Prostate gland (tissue), 2 donors: ENCODE measurements at regions not wholly inside any gene's neighbourhood (a gene's known extent, or its start where the extent isn't known, plus 50 kb on each side); places are given as distances from the start of the nearest gene placed in this dataset.

Source experiments
- DNase-seq: peaks from one replicate; pipeline ENCODE4 v3.0.0-alpha.2; 2019; ENCODE audit warnings: low spot score
- H3K27ac ChIP-seq, 2 donors: fragments of 200-600 bp; sonication (generic); 2 replicates each; pipeline ENCODE4 v1.5.1; 2017 to 2019
- H3K27me3 ChIP-seq: fragments of 200-600 bp; sonication (generic); replicated peaks from 2 replicates; pipeline ENCODE4 v1.5.1; 2019; ENCODE audit not compliant: insufficient read depth
- H3K36me3 ChIP-seq, 2 donors: fragments of 200-600 bp; sonication (generic); 1 replicate in 1 of 2; 2 replicates in 1 of 2; pipeline versions ENCODE4 v1.5.1 to v1.8.1; 2017 to 2019
- H3K4me1 ChIP-seq: fragments of 200-600 bp; sonication (generic); replicated peaks from 2 replicates; pipeline ENCODE4 v1.5.1; 2019
- H3K4me3 ChIP-seq, 2 donors: fragments of 200-600 bp; sonication (generic); 2 replicates each; pipeline ENCODE4 v1.5.1; 2017 to 2019
- H3K9me3 ChIP-seq: fragments of 200-600 bp; sonication (generic); 2 replicates; pipeline ENCODE4 v1.5.1; 2017
- POLR2A ChIP-seq: fragments of 450-650 bp; IDR thresholded peaks from one replicate; pipeline ENCODE4 v1.6.1; 2016; ENCODE audit warnings: antibody characterized with exemption, mild to moderate bottlenecking
- POLR2AphosphoS5 ChIP-seq: sonication (generic); formaldehyde crosslinking; IDR thresholded peaks from one replicate; pipeline ENCODE4 v1.6.1; 2017; ENCODE audit warnings: antibody characterized with exemption
- WGBS: methylation state at CpG from one replicate; pipeline ENCODE4 v1.1.5; 2018; 5-methylcytosine and 5-hydroxymethylcytosine counted together
- intact Hi-C: fragments of 100-400 bp; cut with DNase I; formaldehyde crosslinking; loops from one replicate; pipeline ENCODE4 v1.14.2; 2022
- TF ChIP-seq, protein P1 (sequence below), 4 experiments: fragments of 200-600 bp in 2 of 4; fragments of 450-650 bp in 2 of 4; sonication (generic) in 2 of 4; IDR thresholded peaks; 1 replicate in 3 of 4; 2 replicates in 1 of 4; pipeline ENCODE4 v1.5.1; 2016 to 2019; ENCODE audit warnings: antibody characterized with exemption in 4 of 4, mild to moderate bottlenecking in 2 of 4, moderate library complexity in 2 of 4

DNA sequence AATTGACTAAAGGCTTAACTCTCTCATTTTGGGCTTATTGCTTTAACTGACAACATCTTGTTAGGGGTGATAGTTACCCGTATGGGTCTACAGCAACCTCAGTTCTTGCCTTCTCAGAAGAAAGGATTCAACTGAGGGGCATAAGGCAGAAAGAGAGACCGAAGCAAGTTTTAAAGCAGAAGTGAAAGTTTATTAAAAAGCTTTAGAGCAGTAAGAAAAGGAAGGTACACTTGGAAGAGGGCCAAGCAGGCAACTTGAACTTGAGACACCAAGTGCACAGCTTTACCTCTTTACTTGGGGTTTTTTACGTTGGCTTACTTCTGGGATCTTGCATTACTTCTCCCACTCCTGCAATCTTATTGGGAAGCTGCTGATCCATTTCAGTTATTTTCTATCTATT, 246.9 kb upstream of the PRR20A start:
- no peak overlapping the region for H3K4me3 ChIP-seq
- H3K4me1 ChIP-seq: no peaks in the 10 kb centered on the region
- whole genome bisulfite sequencing: 86% methylated on average over 3 of the region's 3 CpGs
- intact Hi-C loops: no loop called here
- H3K9me3 ChIP-seq: no peaks in the 10 kb centered on the region
- no peak overlapping the region for H3K27ac ChIP-seq
- no peaks in the 10 kb centered on the region for H3K27me3 ChIP-seq
- DNase-seq: no peak
- no peaks in the 10 kb centered on the region for H3K36me3 ChIP-seq
- TF ChIP-seq POLR2A (no peak), POLR2AphosphoS5 (no peak)
- TF ChIP-seq, protein P1, sequence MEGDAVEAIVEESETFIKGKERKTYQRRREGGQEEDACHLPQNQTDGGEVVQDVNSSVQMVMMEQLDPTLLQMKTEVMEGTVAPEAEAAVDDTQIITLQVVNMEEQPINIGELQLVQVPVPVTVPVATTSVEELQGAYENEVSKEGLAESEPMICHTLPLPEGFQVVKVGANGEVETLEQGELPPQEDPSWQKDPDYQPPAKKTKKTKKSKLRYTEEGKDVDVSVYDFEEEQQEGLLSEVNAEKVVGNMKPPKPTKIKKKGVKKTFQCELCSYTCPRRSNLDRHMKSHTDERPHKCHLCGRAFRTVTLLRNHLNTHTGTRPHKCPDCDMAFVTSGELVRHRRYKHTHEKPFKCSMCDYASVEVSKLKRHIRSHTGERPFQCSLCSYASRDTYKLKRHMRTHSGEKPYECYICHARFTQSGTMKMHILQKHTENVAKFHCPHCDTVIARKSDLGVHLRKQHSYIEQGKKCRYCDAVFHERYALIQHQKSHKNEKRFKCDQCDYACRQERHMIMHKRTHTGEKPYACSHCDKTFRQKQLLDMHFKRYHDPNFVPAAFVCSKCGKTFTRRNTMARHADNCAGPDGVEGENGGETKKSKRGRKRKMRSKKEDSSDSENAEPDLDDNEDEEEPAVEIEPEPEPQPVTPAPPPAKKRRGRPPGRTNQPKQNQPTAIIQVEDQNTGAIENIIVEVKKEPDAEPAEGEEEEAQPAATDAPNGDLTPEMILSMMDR (IDR thresholded peaks at IDR 0.05): no peak

DNA sequence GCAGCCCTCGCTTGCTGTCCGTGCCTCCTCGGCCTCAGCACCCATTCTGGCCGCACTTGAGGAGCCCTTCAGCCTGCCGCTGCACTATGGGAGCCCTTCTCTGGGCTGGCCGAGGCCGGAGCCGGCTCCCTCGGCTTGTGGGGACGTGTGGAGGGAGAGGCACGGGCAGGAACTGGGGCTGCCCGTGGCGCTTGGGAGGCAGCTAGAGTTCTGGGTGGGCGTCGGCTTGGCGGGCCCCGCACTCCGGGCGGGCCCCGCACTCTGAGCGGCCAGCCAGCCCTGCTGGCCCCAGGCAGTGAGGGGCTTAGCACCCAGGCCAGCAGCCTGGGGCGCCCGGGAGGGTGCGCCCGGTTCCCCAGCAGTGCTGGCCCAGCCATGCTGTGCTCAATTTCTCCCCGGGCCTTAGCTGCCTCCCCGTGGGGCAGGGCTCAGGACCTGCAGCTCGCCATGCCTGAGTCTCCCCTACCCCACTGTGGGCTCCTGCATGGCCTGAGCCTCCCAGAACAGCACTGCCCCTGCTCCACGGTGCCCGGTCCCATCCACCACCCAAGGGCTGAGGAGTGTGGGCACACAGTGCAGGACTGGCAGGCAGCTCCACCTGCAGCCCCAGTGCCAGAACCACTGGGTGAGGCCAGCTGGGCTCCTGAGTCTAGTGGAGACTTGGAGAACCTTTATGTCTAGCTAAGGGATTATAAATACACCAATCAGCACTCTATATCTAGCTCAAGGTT, 240.0 kb upstream of the PRR20A start:
- DNase-seq: no peak
- intact Hi-C loops: no loop called here
- 95% methylated on average over 30 of the region's 30 CpGs for WGBS

DNA sequence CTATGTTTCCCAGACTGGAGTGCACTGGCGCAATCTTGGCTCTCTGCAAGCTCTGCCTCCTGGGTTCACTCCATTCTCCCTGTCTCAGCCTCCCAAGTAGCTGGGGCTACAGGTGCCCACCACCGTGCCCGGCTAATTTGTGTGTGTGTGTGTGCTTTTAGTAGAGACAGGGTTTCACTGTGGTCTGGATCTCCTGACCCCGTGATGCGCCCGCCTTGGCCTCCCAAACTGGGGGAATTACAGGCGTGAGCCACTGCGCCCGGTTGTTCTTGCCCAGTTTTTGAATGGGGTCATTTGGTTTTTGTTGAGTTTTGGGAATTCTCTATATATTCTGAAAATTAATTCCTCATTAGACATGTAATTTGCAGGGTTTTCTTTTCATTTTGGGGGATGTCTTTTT, 238.4 kb upstream of the PRR20A start:
- no peaks in the 10 kb centered on the region for H3K27me3 ChIP-seq
- no peaks in the 10 kb centered on the region for H3K4me1 ChIP-seq
- 98% methylated on average over 9 of the region's 9 CpGs for WGBS
- no peak overlapping the region for H3K4me3 ChIP-seq
- no peak for DNase-seq
- no peaks in the 10 kb centered on the region for H3K36me3 ChIP-seq
- H3K9me3 ChIP-seq: no peaks in the 10 kb centered on the region
- intact Hi-C loops: no loop called here
- TF ChIP-seq, protein P1 (IDR thresholded peaks at IDR 0.05): no peak
- TF ChIP-seq POLR2A (no peak), POLR2AphosphoS5 (no peak)
- H3K27ac ChIP-seq: no peak overlapping the region

More for the DNA sequence above, 240.0 kb upstream of the PRR20A start:
- Histone ChIP-seq H3K36me3 (no peaks in the 10 kb centered on the region), H3K27me3 (no peaks in the 10 kb centered on the region), H3K27ac (no peak overlapping the region), H3K4me3 (no peak overlapping the region), H3K4me1 (no peaks in the 10 kb centered on the region), H3K9me3 (no peaks in the 10 kb centered on the region)
- TF ChIP-seq POLR2AphosphoS5: no peak
- TF ChIP-seq POLR2A: no peak
- TF ChIP-seq, protein P1 (IDR thresholded peaks at IDR 0.05): no peak

DNA sequence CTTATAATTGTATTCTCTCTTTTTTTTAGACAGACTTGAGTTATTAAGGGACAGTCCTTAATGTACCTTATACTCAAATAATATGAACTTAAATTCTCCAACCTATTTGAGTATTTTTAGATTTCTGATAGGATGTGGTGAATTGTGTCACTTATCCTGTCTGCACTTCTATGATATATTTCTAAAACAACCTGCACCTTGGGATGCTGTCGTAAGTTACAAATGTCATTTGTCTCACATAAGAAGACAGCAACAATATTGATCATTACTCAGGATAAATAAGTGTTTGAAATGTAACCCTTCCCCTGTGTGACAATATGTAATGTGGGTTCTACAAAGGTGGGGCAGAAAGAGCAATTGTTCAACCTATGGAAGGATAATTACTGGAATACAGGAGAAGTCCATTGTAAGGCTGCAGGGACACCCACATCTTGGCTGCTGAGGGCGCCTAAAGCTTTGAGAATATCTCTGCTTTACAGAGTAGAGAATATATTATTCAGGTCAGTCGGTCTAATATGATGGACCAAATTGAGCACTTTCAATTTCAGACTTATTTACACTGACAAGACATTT, 236.9 kb upstream of the PRR20A start:
- no peaks in the 10 kb centered on the region for H3K36me3 ChIP-seq
- WGBS: 89% methylated on average over 3 of the region's 3 CpGs
- H3K9me3 ChIP-seq: no peaks in the 10 kb centered on the region
- no peak for DNase-seq
- no peak overlapping the region for H3K27ac ChIP-seq
- TF ChIP-seq, protein P1 (IDR thresholded peaks at IDR 0.05): no peak
- TF ChIP-seq POLR2A: no peak
- TF ChIP-seq POLR2AphosphoS5: no peak
- H3K4me3 ChIP-seq: no peak overlapping the region
- no peaks in the 10 kb centered on the region for H3K27me3 ChIP-seq
- H3K4me1 ChIP-seq: no peaks in the 10 kb centered on the region
- intact Hi-C loops: no loop called here

DNA sequence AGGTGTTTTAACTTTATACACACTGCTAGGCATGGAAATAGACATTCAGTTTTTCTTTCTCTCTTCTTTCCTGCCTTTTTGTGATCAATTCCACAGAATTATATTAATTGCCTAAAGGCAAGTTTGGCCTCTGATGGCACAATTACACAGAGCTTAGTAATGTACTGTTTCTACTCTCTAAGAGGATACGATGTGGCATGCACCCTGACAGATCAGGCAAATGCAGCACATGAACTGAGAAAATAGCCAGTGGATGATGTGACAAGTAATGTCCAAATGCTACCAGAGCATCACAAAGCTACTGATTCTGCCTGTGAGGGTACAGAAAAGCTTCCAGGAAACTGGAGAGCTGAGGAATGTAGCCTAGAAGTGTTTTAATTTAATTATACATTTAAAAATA, 233.8 kb upstream of the PRR20A start:
- Histone ChIP-seq H3K27ac (no peak overlapping the region), H3K4me1 (no peaks in the 10 kb centered on the region), H3K9me3 (no peaks in the 10 kb centered on the region), H3K27me3 (no peaks in the 10 kb centered on the region), H3K36me3 (no peaks in the 10 kb centered on the region), H3K4me3 (no peak overlapping the region)
- TF ChIP-seq, protein P1 (IDR thresholded peaks at IDR 0.05): no peak
- TF ChIP-seq POLR2AphosphoS5 (no peak), POLR2A (no peak)
- DNase-seq: no peak
- intact Hi-C loops: no loop called here
- WGBS: 52% methylated on average over 1 of the region's 1 CpG
